ENCODE measurements at regions not wholly inside any gene's neighbourhood (a gene's known extent, or its start where the extent isn't known, plus 50 kb on each side); places are given as distances from the start of the nearest gene placed in this dataset.

GRCh38 chr2:226424971-226425370 lies 374.6 kb downstream of the IRS1 start:
- DNase-seq: no peak

- DNase-seq: no peak
Measured at GRCh38 chr2:226423498-226423960, 376.1 kb downstream of the IRS1 start.

GRCh38 chr2:226420646-226421045 lies 379.0 kb downstream of the IRS1 start:
- DNase-seq: no peak

GRCh38 chr2:226418521-226418920 lies 381.1 kb downstream of the IRS1 start:
- no peak for DNase-seq

- DNase-seq: no peak
Measured at GRCh38 chr2:226414335-226414734, 385.3 kb downstream of the IRS1 start.

- no peak for DNase-seq
Measured at GRCh38 chr2:226413498-226414130, 386.0 kb downstream of the IRS1 start.

GRCh38 chr2:226411727-226412360 lies 387.8 kb downstream of the IRS1 start:
- DNase-seq: no peak

GRCh38 chr2:226411205-226411604 lies 388.4 kb downstream of the IRS1 start:
- DNase-seq: no peak

GRCh38 chr2:226410247-226410835 lies 389.3 kb downstream of the IRS1 start:
- DNase-seq: no peak

GRCh38 chr2:226409134-226409533 lies 390.5 kb downstream of the IRS1 start:
- DNase-seq: no peak

- DNase-seq: no peak
Measured at GRCh38 chr2:226408141-226408540, 391.5 kb downstream of the IRS1 start.

- no peak for DNase-seq
Measured at GRCh38 chr2:226407135-226407534, 392.5 kb downstream of the IRS1 start.

- DNase-seq: no peak
Measured at GRCh38 chr2:226405465-226405864, 394.2 kb downstream of the IRS1 start.

- no peak for DNase-seq
Measured at GRCh38 chr2:226403369-226403768, 396.3 kb downstream of the IRS1 start.

GRCh38 chr2:226399006-226399405 lies 400.6 kb downstream of the IRS1 start:
- no peak for DNase-seq

- DNase-seq: no peak
Measured at GRCh38 chr2:226398580-226398979, 401.0 kb downstream of the IRS1 start.

GRCh38 chr2:226396541-226396940 lies 403.1 kb downstream of the IRS1 start:
- no peak for DNase-seq

GRCh38 chr2:226387499-226387942 lies 412.1 kb downstream of the IRS1 start:
- no peak for DNase-seq

GRCh38 chr2:226383461-226383860 lies 416.2 kb downstream of the IRS1 start:
- no peak for DNase-seq

- DNase-seq: no peak
Measured at GRCh38 chr2:226380679-226381078, 418.9 kb downstream of the IRS1 start.

- peak; percentile 25 for DNase-seq
Measured at GRCh38 chr2:226378753-226379705, 420.6 kb downstream of the IRS1 start.

GRCh38 chr2:226376516-226377180 lies 423.0 kb downstream of the IRS1 start:
- DNase-seq: no peak

GRCh38 chr2:226366920-226367319 lies 432.7 kb downstream of the IRS1 start:
- no peak for DNase-seq
